Activated T-cell treated with anti-CD3 and anti-CD28 coated beads, Interleukin-2, amount 50 U/mL, for 4 hours (primary cell): ENCODE measurements at regions not wholly inside any gene's neighbourhood (a gene's known extent, or its start where the extent isn't known, plus 50 kb on each side); places are given as distances from the start of the nearest gene placed in this dataset.
"Not testable (repeated sequence)": the region's sequence is repeated elsewhere in the genome, so short reads cannot be mapped to it uniquely, and the experiment has no call there.

Experiments
- ATAC-seq, 2 donors: fragments of 200-7000 bp; cut with Tn5 transposase; one replicate each; pipeline ENCODE4 v1.10.0; 2021
- DNase-seq: peaks from one replicate; pipeline ENCODE4 v3.0.0-alpha.2; 2020
- H3K27me3 Mint-ChIP-seq: one replicate; pipeline ENCODE4 v1.8.0; 2021; ENCODE audit warnings: low read depth, mixed read lengths
- H3K36me3 Mint-ChIP-seq: one replicate; pipeline ENCODE4 v1.8.0; 2022; ENCODE audit warnings: mixed read lengths; ENCODE audit not compliant: insufficient read depth
- H3K4me1 Mint-ChIP-seq: one replicate; pipeline ENCODE4 v1.8.0; 2021; ENCODE audit warnings: low read depth, mixed read lengths
- H3K4me3 Mint-ChIP-seq: one replicate; pipeline ENCODE4 v1.8.0; 2021; ENCODE audit warnings: mild to moderate bottlenecking, moderate library complexity, mixed read lengths
- H3K9me3 Mint-ChIP-seq: one replicate; pipeline ENCODE4 v1.8.0; 2021; ENCODE audit warnings: mixed read lengths

DNA sequence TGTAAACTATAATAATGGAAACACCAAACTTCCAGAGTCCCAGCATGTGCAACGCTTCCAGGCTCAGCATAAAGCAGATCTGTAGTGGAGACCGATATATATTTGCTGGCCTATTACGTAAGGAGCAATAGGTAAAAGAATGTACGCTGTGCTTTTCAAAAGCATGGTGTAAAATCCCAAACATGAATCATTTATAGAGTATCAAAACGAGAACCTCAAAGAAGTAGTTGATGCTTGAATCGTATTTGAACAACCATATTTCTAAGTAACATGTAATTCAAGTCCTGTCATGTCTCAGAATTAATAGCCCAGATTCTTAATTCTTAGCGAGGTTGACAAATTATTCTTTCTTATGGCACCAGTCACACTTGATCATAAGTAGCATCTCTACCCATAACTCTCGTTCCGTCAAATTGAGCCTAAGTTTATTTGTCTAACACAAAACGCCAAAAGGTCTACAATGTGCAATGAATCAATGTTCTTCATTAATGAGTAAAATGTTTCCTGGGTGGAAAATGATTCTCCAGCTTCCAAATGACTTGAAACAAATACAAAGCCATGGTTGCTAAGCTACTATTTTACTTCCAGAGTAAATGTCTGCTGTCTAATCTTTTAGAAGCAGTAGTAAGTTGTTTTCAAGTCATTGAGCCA, 811.5 kb upstream of the FRG1 start:
- Mint-ChIP-seq H3K9me3 (peaks cover 15% of the 10 kb centered on the region), H3K4me1 (no peaks in the 10 kb centered on the region), H3K27me3 (no peaks in the 10 kb centered on the region), H3K36me3 (no peaks in the 10 kb centered on the region), H3K4me3 (no peak overlapping the region)
- ATAC-seq (no peak), DNase-seq (no peak)

DNA sequence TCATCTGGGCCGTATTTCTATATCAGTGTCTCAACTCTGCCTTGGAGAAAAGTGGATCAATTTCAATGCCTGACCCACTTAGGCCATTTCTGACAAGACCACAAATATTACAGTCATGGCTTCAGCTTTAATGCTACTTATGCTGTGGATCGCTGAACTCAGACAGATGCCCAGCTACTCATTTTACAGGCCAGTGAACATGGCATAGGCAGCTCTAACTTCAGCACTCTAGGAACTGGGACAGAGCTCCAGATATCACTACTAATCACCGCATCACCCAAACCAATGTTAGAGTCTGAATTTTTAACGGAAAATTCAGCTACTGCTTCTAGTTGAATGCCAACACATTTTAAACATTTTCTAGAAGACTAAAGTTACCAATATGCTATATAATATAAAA, 809.6 kb upstream of the FRG1 start:
- H3K4me3 Mint-ChIP-seq: no peak overlapping the region
- H3K27me3 Mint-ChIP-seq: no peaks in the 10 kb centered on the region
- no peaks in the 10 kb centered on the region for H3K4me1 Mint-ChIP-seq
- ATAC-seq (no peak), DNase-seq (no peak)
- no peaks in the 10 kb centered on the region for H3K36me3 Mint-ChIP-seq
- H3K9me3 Mint-ChIP-seq: peaks cover 5% of the 10 kb centered on the region

DNA sequence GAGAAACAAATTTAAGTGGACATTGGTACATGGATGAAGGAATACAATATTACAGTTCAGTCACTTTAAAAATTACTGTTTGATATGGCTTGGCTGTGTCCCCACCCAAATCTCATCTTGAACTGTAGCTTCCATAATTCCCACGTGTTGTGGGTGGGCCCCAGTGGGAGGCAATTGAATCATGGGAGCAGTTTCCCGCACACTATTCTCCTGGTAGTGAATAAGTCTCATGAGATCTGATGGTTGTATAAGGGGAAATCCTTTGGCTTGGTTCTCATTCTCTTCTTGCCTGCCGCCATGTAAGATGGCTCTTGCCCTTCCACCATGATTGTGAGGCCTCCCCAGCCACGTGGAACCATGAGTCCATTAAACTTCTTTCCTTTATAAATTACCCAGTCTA, 804.2 kb upstream of the FRG1 start:
- ATAC-seq: no peak
- Mint-ChIP-seq H3K36me3 (no peaks in the 10 kb centered on the region), H3K27me3 (no peaks in the 10 kb centered on the region), H3K9me3 (no peaks in the 10 kb centered on the region), H3K4me3 (no peak overlapping the region), H3K4me1 (no peaks in the 10 kb centered on the region)
- DNase-seq: no peak

DNA sequence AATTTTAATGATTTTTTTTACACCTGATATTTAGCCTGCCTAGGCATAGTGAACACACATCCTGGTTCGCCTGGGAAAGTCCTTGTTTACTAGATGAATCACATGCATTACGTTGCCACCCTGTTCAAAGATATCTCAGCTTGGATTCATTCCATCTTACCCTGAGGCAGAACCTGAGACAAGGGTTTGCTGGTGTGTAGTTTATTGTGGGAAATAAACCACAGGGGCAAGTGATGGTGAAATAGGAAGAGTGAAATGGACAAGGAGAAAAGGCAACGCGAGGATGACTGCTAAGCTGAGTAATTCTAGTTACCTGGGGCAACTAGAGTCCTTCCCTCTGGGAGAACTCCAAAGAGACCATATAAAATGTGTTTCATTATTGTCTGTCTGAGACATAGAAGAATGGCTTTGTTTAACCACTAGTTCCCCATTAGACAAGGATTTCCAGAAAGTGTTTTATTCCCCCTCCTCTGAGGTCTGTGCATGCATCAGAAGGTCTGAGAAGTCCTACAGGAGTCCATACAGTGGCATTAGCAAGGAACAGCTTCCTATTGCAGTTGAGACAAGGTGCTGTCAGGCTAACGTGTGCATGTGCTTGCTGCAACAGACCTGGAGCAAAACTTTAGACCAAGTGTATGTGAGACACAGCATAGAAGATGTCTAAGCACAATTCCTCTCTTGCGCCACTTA, 797.3 kb upstream of the FRG1 start:
- Mint-ChIP-seq H3K9me3 (peaks cover 8% of the 10 kb centered on the region), H3K36me3 (no peaks in the 10 kb centered on the region), H3K27me3 (no peaks in the 10 kb centered on the region), H3K4me1 (no peaks in the 10 kb centered on the region), H3K4me3 (no peak overlapping the region)
- DNase-seq (no peak), ATAC-seq (no peak)

DNA sequence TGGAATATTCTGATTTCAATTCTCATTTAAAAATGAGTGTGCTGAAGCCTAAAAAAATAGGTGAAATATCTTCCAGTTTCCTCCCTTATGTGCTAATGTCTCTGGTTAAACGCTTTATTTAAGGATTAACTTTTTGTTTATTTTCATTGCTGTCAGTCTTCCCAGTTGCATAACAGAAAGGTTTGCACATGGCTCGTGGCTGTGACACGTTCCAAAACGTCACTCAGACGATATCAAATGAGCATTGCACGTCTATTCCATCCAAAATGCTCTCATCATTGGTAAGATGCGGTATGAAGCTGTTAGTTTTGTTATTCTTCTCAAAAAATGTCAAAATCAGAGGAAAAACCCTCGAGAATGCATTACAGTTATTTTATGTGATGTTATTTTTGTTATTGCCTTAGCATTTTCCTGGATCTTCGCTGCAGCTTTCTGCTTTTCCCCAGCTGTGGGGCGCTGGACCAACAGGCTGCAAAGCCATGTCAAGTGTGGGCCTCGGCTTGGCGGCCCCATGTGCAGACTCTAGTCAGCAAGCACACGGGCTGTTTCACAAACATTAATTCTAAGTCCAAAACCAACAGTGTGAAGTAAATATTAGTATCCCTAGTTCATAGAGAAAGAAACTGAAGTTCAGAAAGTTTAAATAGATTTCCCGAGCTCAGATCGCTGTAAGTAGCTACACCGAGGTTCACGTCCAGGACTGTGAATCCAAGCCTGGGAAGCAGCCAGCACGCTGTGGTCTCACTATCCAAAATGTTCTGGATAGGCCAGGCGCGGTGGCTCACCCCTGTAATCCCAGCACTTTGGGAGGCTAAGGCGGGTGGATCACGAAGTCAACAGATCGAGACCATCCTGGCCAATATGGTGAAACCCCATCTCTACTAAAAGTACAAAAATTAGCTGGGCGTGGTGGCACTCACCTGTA, 793.4 kb upstream of the FRG1 start:
- ATAC-seq (no peak), DNase-seq (no peak)
- H3K4me3 Mint-ChIP-seq: no peak overlapping the region
- peaks cover 16% of the 10 kb centered on the region for H3K9me3 Mint-ChIP-seq
- H3K4me1 Mint-ChIP-seq: no peaks in the 10 kb centered on the region
- no peaks in the 10 kb centered on the region for H3K27me3 Mint-ChIP-seq
- no peaks in the 10 kb centered on the region for H3K36me3 Mint-ChIP-seq

DNA sequence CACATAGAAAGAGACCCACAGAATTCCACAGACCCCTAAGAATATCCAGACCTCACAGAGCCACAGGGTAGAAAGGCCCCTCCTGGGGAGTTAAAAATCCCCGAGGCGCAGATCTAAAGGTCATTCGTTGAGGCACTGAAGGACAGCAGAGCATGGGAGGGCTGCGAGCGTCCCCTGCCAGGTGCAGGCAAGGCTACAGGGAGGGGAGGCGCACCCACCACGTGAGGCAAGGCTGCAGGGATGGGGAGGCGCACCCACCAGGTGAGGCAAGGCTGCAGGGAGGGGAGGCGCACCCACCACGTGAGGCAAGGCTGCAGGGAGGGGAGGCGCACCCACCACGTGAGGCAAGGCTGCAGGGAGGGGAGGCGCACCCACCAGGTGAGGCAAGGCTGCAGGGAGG, 785.6 kb upstream of the FRG1 start:
- H3K4me3 Mint-ChIP-seq, DNase-seq, H3K4me1 Mint-ChIP-seq, H3K36me3 Mint-ChIP-seq, ATAC-seq, H3K9me3 Mint-ChIP-seq, H3K27me3 Mint-ChIP-seq: not testable (repeated sequence)

DNA sequence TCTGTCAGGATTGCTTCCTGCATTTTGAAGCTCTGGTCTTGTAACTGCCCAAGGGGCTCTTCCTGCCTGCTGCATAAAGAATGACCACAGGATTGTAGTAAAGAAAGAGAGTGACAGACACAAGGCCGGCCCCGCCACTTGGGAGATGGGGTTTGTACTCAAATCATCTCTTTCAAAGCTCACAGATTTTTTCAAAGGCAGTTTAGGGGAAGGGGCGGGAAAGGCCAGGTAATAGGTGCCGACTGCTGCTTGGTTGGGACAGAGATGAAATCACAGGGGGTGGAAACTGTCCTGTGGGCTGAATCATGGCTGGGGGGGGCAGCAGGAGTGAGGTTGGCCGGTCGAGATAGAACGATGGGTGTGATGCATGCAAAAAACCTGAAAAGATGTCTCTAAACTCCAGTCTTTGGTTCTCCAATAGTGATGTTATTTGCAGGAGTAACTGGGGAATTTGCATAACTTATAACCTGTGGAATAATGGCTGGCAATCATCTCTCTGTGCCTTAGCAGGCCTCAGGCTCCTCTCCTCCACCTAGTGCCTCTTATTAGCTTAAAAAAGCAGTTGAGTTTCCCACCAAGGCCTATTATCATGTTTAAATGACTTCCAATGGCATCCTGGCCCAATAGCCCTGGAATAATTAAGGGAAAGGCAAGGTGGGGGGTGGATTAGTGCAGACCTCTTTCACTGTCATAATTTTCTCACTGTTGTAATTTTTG, 778.4 kb upstream of the FRG1 start:
- ATAC-seq: no peak
- no peak overlapping the region for H3K4me3 Mint-ChIP-seq
- H3K36me3 Mint-ChIP-seq: no peaks in the 10 kb centered on the region
- H3K4me1 Mint-ChIP-seq: no peaks in the 10 kb centered on the region
- no peak for DNase-seq
- H3K27me3 Mint-ChIP-seq: no peaks in the 10 kb centered on the region
- peaks cover 8% of the 10 kb centered on the region for H3K9me3 Mint-ChIP-seq

DNA sequence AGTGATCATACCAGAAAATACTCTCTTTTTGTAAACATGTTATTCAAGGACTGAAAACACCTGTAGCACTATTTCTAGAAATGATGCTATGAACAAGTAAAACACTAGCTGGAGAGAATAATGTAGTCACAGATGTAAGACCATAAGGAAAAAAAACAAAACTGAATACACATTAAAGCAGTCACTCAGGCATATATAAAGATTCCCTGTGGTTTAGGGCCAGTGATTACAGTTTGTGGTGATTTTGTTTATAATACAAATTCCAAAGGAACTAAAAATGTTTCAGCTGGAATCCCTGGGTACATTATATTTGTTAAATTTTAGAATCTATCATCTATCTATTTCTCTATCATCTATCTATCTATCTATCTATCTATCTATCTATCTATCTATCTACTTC, 777.8 kb upstream of the FRG1 start:
- peaks cover 12% of the 10 kb centered on the region for H3K9me3 Mint-ChIP-seq
- H3K36me3 Mint-ChIP-seq: no peaks in the 10 kb centered on the region
- DNase-seq (no peak), ATAC-seq (no peak)
- no peak overlapping the region for H3K4me3 Mint-ChIP-seq
- H3K4me1 Mint-ChIP-seq: no peaks in the 10 kb centered on the region
- no peaks in the 10 kb centered on the region for H3K27me3 Mint-ChIP-seq

DNA sequence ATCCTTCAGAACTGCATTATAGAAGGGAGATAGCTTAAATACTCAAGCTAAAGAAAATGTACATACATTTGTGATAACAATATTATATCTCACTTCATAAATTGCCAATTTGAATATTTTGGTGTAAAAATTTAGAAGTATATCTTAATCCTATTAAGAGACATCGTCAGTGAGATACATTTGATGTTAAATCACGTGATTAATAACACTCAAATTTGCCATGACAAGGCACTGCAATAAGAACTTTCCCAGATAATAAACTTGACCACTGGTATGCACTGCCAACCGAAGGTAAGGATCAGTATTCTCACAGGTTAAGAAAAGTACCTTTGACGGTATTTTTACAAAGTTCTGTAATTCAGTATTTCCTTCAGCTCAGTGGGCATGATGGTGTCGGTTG, 764.7 kb upstream of the FRG1 start:
- no peaks in the 10 kb centered on the region for H3K36me3 Mint-ChIP-seq
- ATAC-seq: no peak
- no peaks in the 10 kb centered on the region for H3K27me3 Mint-ChIP-seq
- H3K4me3 Mint-ChIP-seq: no peak overlapping the region
- no peaks in the 10 kb centered on the region for H3K4me1 Mint-ChIP-seq
- H3K9me3 Mint-ChIP-seq: peaks cover 9% of the 10 kb centered on the region
- no peak for DNase-seq

DNA sequence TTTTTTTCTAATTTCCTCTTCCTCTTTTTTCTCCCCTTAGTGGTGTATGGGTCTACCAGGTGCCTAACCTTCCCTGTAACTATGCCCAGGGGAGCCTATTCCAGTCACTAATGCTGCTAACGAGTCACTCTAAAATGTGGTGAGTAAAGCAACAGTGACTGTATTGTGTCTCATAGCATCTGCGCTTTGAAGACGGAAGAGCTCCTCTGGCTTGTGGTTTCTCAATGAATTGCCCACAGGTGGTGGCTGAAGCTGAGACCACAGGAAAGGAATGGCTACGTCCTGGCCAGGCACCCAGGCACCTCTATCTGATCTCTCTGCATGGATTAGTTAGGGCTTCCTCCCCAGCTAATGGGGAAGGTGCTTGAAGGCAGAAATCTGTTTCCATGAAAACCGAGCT, 763.5 kb upstream of the FRG1 start:
- Mint-ChIP-seq H3K4me1 (no peaks in the 10 kb centered on the region), H3K9me3 (peaks cover 5% of the 10 kb centered on the region), H3K4me3 (no peak overlapping the region), H3K36me3 (no peaks in the 10 kb centered on the region), H3K27me3 (no peaks in the 10 kb centered on the region)
- DNase-seq (no peak), ATAC-seq (no peak)

DNA sequence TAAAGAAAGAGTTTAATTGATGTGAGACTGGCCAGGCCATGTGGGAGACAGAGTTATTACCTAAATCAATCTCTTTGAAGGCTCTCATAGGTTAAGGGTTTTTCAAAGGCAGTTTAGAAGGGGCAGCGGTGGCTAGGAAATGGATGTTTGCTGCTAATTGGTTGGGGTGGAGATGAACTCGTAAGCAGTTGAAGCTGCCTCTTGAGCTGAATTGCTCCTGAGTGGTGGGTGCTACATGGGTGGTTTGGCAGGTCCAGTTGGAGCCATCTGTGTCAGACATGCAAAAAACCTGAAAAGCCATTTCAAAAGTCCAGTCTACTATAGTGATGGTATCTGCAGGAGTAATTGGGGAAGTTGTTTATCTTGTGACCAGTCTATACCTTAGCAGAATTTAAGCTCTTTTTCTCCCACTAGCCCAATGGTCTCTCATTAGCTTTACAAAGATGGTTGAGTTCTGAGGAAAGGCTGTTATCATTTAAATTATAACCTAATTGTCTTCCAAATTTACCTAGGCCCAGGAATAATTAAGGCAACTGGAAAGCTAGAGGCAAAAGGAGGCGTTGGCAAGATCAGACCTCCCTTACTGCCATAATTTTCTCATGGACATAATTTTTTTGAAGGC, 762.4 kb upstream of the FRG1 start:
- ATAC-seq (no peak), DNase-seq (no peak)
- peaks cover 5% of the 10 kb centered on the region for H3K9me3 Mint-ChIP-seq
- no peaks in the 10 kb centered on the region for H3K36me3 Mint-ChIP-seq
- no peaks in the 10 kb centered on the region for H3K27me3 Mint-ChIP-seq
- no peaks in the 10 kb centered on the region for H3K4me1 Mint-ChIP-seq
- H3K4me3 Mint-ChIP-seq: no peak overlapping the region

DNA sequence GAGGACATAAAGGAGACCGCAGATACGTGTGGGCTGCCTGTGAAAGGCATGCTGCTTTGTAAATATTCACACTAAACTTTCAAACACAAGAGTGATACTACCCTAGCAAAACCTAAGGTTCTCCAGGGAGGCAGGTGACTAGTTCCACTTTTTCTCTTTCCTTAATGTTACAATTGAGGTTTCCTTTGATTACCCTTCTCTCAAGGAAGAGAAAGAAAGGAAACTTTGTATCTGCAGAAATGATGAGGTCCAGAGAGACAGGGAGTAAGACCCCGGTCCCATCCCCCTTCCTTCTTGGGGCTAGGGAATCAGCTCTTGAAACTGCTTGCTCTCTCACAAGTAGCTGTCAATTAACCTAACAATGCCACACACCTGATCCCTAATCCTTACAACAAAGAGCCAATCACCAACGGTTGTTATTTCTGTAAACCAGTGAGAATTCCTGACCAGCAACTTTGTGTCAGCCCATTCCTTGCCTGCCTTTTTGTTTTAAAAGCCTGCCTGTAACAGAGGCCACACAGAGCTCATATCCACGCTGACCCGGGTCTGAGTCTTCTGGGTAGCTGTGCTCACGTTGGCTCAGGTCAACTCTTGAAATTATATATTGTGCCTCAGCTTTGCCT, 754.8 kb upstream of the FRG1 start:
- H3K36me3 Mint-ChIP-seq: no peaks in the 10 kb centered on the region
- H3K4me1 Mint-ChIP-seq: no peaks in the 10 kb centered on the region
- peaks cover 16% of the 10 kb centered on the region for H3K9me3 Mint-ChIP-seq
- ATAC-seq: no peak
- no peaks in the 10 kb centered on the region for H3K27me3 Mint-ChIP-seq
- no peak for DNase-seq
- no peak overlapping the region for H3K4me3 Mint-ChIP-seq

DNA sequence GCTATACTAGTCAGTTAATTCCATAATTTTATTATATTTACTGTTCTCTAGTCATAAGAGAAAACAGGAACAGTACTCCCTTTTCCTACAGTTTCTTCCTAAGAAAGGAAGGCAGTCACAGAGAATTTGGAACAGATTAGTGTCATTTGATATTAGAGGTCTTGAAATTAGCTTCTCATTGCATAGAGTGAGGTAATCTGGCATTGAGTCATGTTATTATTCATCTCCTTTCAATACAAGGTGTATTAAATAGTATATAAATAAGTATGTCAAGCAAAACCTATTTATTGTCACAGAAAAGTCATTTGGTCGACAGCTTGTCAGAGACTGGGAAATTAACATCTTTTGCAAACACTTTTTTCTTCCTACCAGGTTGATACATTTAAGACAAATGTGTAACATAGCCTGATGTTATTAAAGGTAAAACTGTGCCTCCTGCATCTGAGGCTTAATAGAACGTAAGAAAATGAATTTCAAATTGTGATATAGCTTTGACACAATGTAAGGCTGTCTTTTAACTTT, 753.1 kb upstream of the FRG1 start:
- no peak for ATAC-seq
- peaks cover 28% of the 10 kb centered on the region for H3K9me3 Mint-ChIP-seq
- DNase-seq: no peak
- no peak overlapping the region for H3K4me3 Mint-ChIP-seq
- H3K4me1 Mint-ChIP-seq: no peaks in the 10 kb centered on the region
- no peaks in the 10 kb centered on the region for H3K27me3 Mint-ChIP-seq
- no peaks in the 10 kb centered on the region for H3K36me3 Mint-ChIP-seq
